SH-SY5Y (cell line): ENCODE measurements at regions not wholly inside any gene's neighbourhood (a gene's known extent, or its start where the extent isn't known, plus 50 kb on each side); places are given as distances from the start of the nearest gene placed in this dataset.

ENCODE experiments used
- GATA2 ChIP-seq: IDR thresholded peaks from 2 replicates; pipeline ENCODE4 v1.6.1; 2011; ENCODE audit warnings: mild to moderate bottlenecking, low read depth, low read length
- GATA3 ChIP-seq: IDR thresholded peaks from 2 replicates; pipeline ENCODE4 v1.6.1; 2011; ENCODE audit warnings: low read depth, mild to moderate bottlenecking, low read length, moderate library complexity

- no peak for TF ChIP-seq GATA2
- no peak for TF ChIP-seq GATA3
These were observed 456.9 kb upstream of the MGAT4C start for GRCh38 chr12:86713121-86713520.
